Neural progenitor cell (in vitro differentiated cells): ENCODE measurements at regions not wholly inside any gene's neighbourhood (a gene's known extent, or its start where the extent isn't known, plus 50 kb on each side); places are given as distances from the start of the nearest gene placed in this dataset.

Source experiments
- DNase-seq: peaks from one replicate; pipeline ENCODE4 v3.0.0-alpha.2; 2016; ENCODE audit warnings: low spot score
- H2AFZ ChIP-seq: fragments of 200-600 bp; sonication (generic); replicated peaks from 2 replicates; pipeline ENCODE4 v1.6.1; 2016; ENCODE audit warnings: antibody characterized with exemption
- H3F3A ChIP-seq: fragments of 200-600 bp; sonication (generic); 2 replicates; pipeline ENCODE4 v1.6.1; 2016; ENCODE audit warnings: antibody characterized with exemption, low read depth
- H3K27ac ChIP-seq: fragments of 200-600 bp; sonication (generic); 2 replicates; pipeline ENCODE4 v1.5.1; 2016; ENCODE audit warnings: mild to moderate bottlenecking
- H3K27me3 ChIP-seq: fragments of 200-600 bp; sonication (generic); 2 replicates; pipeline ENCODE4 v1.6.1; 2016; ENCODE audit warnings: mild to moderate bottlenecking, moderate library complexity
- H3K36me3 ChIP-seq: fragments of 200-600 bp; sonication (generic); 2 replicates; pipeline ENCODE4 v1.5.1; 2016
- H3K4me1 ChIP-seq: fragments of 200-600 bp; sonication (generic); 2 replicates; pipeline ENCODE4 v1.6.1; 2016; ENCODE audit warnings: mixed run types
- H3K4me2 ChIP-seq: fragments of 200-600 bp; sonication (generic); 2 replicates; pipeline ENCODE4 v1.6.1; 2016
- H3K4me3 ChIP-seq: fragments of 200-600 bp; sonication (generic); 2 replicates; pipeline ENCODE4 v1.5.1; 2016
- H3K79me2 ChIP-seq: fragments of 200-600 bp; sonication (generic); 2 replicates; pipeline ENCODE4 v1.6.1; 2016; ENCODE audit warnings: low read depth
- H3K9ac ChIP-seq: fragments of 200-600 bp; sonication (generic); 2 replicates; pipeline ENCODE4 v1.6.1; 2016
- H3K9me3 ChIP-seq: fragments of 200-600 bp; sonication (generic); 2 replicates; pipeline ENCODE4 v1.5.1; 2016; ENCODE audit warnings: low read depth
- H4K20me1 ChIP-seq: fragments of 200-600 bp; sonication (generic); 2 replicates; pipeline ENCODE4 v1.6.1; 2016; ENCODE audit warnings: low read depth
- H3K27ac Mint-ChIP-seq: 3 replicates; pipeline ENCODE4 v1.8.0; 2021; ENCODE audit warnings: mixed read lengths
- H3K27me3 Mint-ChIP-seq: 2 replicates; pipeline ENCODE4 v1.8.0; 2022; ENCODE audit warnings: low read depth, mild to moderate bottlenecking, inconsistent platforms, moderate library complexity, mixed read lengths; ENCODE audit not compliant: insufficient read depth
- H3K36me3 Mint-ChIP-seq: 3 replicates; pipeline ENCODE4 v1.8.0; 2021; ENCODE audit warnings: mixed read lengths
- H3K4me1 Mint-ChIP-seq: 3 replicates; pipeline ENCODE4 v1.8.0; 2021; ENCODE audit warnings: mixed read lengths
- H3K4me3 Mint-ChIP-seq: 3 replicates; pipeline ENCODE4 v1.8.0; 2021; ENCODE audit warnings: mild to moderate bottlenecking, moderate library complexity, mixed read lengths
- H3K9me3 Mint-ChIP-seq: 3 replicates; pipeline ENCODE4 v1.8.0; 2020; ENCODE audit warnings: mixed read lengths
- EZH2 ChIP-seq: fragments of 200-600 bp; sonication (generic); IDR thresholded peaks from 2 replicates; pipeline ENCODE4 v1.6.1; 2017; ENCODE audit warnings: antibody characterized with exemption, mild to moderate bottlenecking, moderate library complexity
- EZH2phosphoT487 ChIP-seq: fragments of 200-600 bp; sonication (generic); IDR thresholded peaks from 2 replicates; pipeline ENCODE4 v1.6.1; 2017; ENCODE audit warnings: antibody characterized with exemption
- TF ChIP-seq, protein P1 (sequence below): fragments of 200-600 bp; sonication (generic); IDR thresholded peaks from 2 replicates; pipeline ENCODE4 v1.5.1; 2017; ENCODE audit warnings: antibody characterized with exemption, mild to moderate bottlenecking

DNA sequence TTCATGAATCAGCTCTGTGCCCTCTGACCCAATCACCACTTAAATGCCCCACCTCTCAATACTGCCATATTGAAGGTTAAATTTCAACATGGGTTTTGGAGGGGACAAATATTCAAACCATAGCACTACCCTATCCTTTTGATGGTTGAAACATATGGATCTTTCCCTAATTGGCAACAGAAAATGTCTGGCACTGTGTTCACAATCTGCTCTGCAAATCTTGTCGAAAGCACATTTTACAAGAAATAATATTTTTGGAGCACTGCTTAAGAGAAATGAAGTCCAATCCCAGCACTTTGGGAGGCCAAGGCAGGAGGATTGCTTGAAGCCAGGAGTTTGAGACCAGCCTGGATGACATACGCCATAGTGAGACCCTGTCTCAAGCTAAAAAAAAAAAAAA is 130.6 kb upstream of the FAM9C start:
- no peaks in the 10 kb centered on the region for H3K36me3 Mint-ChIP-seq
- no peaks in the 10 kb centered on the region for H3F3A ChIP-seq
- H3K4me2 ChIP-seq = no peak overlapping the region
- H3K4me1 ChIP-seq = no peaks in the 10 kb centered on the region
- H3K9me3 ChIP-seq = no peaks in the 10 kb centered on the region
- TF ChIP-seq, protein P1, sequence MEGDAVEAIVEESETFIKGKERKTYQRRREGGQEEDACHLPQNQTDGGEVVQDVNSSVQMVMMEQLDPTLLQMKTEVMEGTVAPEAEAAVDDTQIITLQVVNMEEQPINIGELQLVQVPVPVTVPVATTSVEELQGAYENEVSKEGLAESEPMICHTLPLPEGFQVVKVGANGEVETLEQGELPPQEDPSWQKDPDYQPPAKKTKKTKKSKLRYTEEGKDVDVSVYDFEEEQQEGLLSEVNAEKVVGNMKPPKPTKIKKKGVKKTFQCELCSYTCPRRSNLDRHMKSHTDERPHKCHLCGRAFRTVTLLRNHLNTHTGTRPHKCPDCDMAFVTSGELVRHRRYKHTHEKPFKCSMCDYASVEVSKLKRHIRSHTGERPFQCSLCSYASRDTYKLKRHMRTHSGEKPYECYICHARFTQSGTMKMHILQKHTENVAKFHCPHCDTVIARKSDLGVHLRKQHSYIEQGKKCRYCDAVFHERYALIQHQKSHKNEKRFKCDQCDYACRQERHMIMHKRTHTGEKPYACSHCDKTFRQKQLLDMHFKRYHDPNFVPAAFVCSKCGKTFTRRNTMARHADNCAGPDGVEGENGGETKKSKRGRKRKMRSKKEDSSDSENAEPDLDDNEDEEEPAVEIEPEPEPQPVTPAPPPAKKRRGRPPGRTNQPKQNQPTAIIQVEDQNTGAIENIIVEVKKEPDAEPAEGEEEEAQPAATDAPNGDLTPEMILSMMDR = no peak
- TF ChIP-seq EZH2phosphoT487 = no peak
- TF ChIP-seq EZH2 = no peak
- H3K27ac Mint-ChIP-seq = no peak overlapping the region
- peaks cover 13% of the 10 kb centered on the region for H3K9me3 Mint-ChIP-seq
- no peak overlapping the region for H3K4me3 Mint-ChIP-seq
- H2AFZ ChIP-seq = no peak overlapping the region
- H4K20me1 ChIP-seq = no peaks in the 10 kb centered on the region
- H3K36me3 ChIP-seq = no peaks in the 10 kb centered on the region
- H3K27ac ChIP-seq = no peak overlapping the region
- H3K27me3 ChIP-seq = no peaks in the 10 kb centered on the region
- no peaks in the 10 kb centered on the region for H3K4me1 Mint-ChIP-seq
- no peak overlapping the region for H3K9ac ChIP-seq
- H3K4me3 ChIP-seq = no peak overlapping the region
- H3K27me3 Mint-ChIP-seq = no peaks in the 10 kb centered on the region
- H3K79me2 ChIP-seq = no peaks in the 10 kb centered on the region
- DNase-seq = no peak

DNA sequence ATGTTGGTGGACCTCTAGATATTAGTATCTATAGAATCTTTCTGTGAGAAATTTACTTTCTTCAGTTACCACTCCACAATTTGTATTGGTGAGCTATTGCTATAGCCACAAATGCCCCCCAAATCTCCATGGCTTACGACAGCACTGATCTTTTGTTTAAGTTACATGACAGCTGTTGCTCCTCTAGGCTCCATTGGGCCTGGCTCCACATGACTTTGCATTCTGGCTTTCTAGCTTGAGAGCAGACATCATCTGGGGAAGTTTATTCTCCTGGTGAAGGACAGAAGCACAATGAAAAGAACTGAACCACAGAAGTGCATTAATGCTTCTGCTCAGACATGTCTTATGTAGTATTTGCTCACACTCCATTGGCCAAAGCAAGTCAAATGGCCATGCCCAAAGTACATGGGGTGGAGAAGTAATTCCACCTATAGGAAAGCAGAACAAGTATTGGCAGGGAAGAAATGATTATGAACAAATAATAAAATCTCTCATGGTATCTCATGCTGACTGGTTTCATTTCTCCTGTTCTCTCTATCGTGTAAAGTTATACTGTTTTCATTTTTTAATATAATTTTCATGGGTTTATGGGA is 126.6 kb upstream of the FAM9C start:
- DNase-seq = no peak
- Mint-ChIP-seq H3K4me1 (peaks cover 16% of the 10 kb centered on the region), H3K27ac (no peak overlapping the region), H3K9me3 (peaks cover 21% of the 10 kb centered on the region), H3K36me3 (no peaks in the 10 kb centered on the region), H3K4me3 (no peak overlapping the region), H3K27me3 (peaks cover 2% of the 10 kb centered on the region)
- Histone ChIP-seq H3K27me3 (no peaks in the 10 kb centered on the region), H3K4me1 (peaks cover 21% of the 10 kb centered on the region), H4K20me1 (no peaks in the 10 kb centered on the region), H2AFZ (no peak overlapping the region), H3K4me3 (no peak overlapping the region), H3K36me3 (no peaks in the 10 kb centered on the region), H3F3A (peaks cover 21% of the 10 kb centered on the region), H3K9me3 (no peaks in the 10 kb centered on the region), H3K9ac (no peak overlapping the region), H3K79me2 (no peaks in the 10 kb centered on the region), H3K4me2 (no peak overlapping the region), H3K27ac (no peak overlapping the region)
- TF ChIP-seq EZH2phosphoT487 (no peak), EZH2 (no peak)
- TF ChIP-seq, protein P1 = no peak

DNA sequence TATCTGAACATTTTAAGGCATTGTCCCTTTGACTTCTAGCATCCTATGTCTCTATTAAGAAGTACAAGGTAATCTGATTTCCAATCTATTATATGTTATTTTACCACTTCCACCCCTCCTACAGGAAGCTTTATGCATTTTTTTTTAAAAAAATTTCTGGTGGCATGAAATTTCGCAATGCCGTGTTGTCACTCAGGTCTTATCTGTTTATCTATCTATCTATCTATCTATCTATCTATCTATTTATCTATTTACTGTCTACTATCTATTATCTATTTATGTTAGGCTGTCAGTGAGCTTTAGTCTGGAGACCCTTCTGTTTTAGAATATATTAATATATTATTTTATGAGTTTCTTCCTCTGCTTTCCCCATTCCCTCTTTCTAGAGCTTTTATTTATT is 125.3 kb upstream of the FAM9C start:
- Mint-ChIP-seq H3K27me3 (peaks cover 2% of the 10 kb centered on the region), H3K4me1 (peaks cover 26% of the 10 kb centered on the region), H3K4me3 (no peak overlapping the region), H3K9me3 (peaks cover 19% of the 10 kb centered on the region), H3K36me3 (no peaks in the 10 kb centered on the region), H3K27ac (no peak overlapping the region)
- Histone ChIP-seq H3K36me3 (no peaks in the 10 kb centered on the region), H3K9ac (no peak overlapping the region), H3K27me3 (no peaks in the 10 kb centered on the region), H3K4me3 (no peak overlapping the region), H3K4me1 (peaks cover 35% of the 10 kb centered on the region), H3K4me2 (no peak overlapping the region), H3K9me3 (no peaks in the 10 kb centered on the region), H3K27ac (no peak overlapping the region), H4K20me1 (no peaks in the 10 kb centered on the region), H3F3A (peaks cover 35% of the 10 kb centered on the region), H3K79me2 (no peaks in the 10 kb centered on the region), H2AFZ (no peak overlapping the region)
- TF ChIP-seq EZH2phosphoT487 (no peak), EZH2 (no peak)
- TF ChIP-seq, protein P1 = no peak
- no peak for DNase-seq
